ENCODE measurements at regions not wholly inside any gene's neighbourhood (a gene's known extent, or its start where the extent isn't known, plus 50 kb on each side); places are given as distances from the start of the nearest gene placed in this dataset.

DNA sequence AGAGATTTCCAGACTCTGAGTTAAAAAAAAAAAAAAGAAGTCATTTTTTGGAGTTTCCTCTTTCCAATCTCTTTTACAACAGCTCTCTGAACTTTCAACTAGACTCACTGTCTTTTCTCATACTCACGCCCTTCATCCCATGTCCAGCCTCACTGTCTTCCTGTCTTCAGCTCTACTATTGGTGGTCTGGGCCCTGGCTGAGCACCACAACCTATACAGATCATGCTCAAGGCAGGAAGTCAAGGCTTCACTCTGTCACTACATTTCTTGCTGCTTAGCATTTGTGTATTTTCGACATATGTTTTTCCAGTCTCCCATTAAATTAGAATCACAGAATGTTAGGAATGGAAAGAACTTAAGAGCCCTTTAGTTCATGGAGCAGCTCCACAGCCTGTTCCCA is 106.4 kb upstream of the PPP2R5A start:
- Histone ChIP-seq H3K36me3 (ENCODE audit: control insufficient read depth, insufficient read depth, low read length) (no peaks in the 10 kb centered on the region), H3K9me3 (ENCODE audit: control insufficient read depth, insufficient read depth, low read length) (no peaks in the 10 kb centered on the region), H3K4me1 (ENCODE audit: control insufficient read depth, insufficient read depth, low read length) (no peaks in the 10 kb centered on the region), H3K27me3 (ENCODE audit: control insufficient read depth, insufficient read depth, low read length) (no peaks in the 10 kb centered on the region), H3K9ac (ENCODE audit: low read depth, low read length) (no peak overlapping the region), H3K4me3 (ENCODE audit: low read depth, low read length) (no peak overlapping the region)

GRCh38 chr1:212179394-212180076 is 105.7 kb upstream of the PPP2R5A start:
- H3K36me3 ChIP-seq (ENCODE audit: control insufficient read depth, insufficient read depth, low read length): no peaks in the 10 kb centered on the region
- no peak overlapping the region for H3K9ac ChIP-seq (ENCODE audit: low read depth, low read length)
- no peak overlapping the region for H3K4me3 ChIP-seq (ENCODE audit: low read depth, low read length)
- H3K4me1 ChIP-seq (ENCODE audit: control insufficient read depth, insufficient read depth, low read length): no peaks in the 10 kb centered on the region
- no peaks in the 10 kb centered on the region for H3K27me3 ChIP-seq (ENCODE audit: control insufficient read depth, insufficient read depth, low read length)
- no peaks in the 10 kb centered on the region for H3K9me3 ChIP-seq (ENCODE audit: control insufficient read depth, insufficient read depth, low read length)

- no peaks in the 10 kb centered on the region for H3K9me3 ChIP-seq (ENCODE audit: control insufficient read depth, insufficient read depth, low read length)
- no peaks in the 10 kb centered on the region for H3K4me1 ChIP-seq (ENCODE audit: control insufficient read depth, insufficient read depth, low read length)
- H3K27me3 ChIP-seq (ENCODE audit: control insufficient read depth, insufficient read depth, low read length): no peaks in the 10 kb centered on the region
- H3K36me3 ChIP-seq (ENCODE audit: control insufficient read depth, insufficient read depth, low read length): no peaks in the 10 kb centered on the region
- H3K9ac ChIP-seq (ENCODE audit: low read depth, low read length): no peak overlapping the region
- no peak overlapping the region for H3K4me3 ChIP-seq (ENCODE audit: low read depth, low read length)
Measured at GRCh38 chr1:212181015-212181882, 104.0 kb upstream of the PPP2R5A start.

GRCh38 chr1:212182171-212182570 is 103.0 kb upstream of the PPP2R5A start:
- H3K9me3 ChIP-seq (ENCODE audit: control insufficient read depth, insufficient read depth, low read length): no peaks in the 10 kb centered on the region
- H3K36me3 ChIP-seq (ENCODE audit: control insufficient read depth, insufficient read depth, low read length): no peaks in the 10 kb centered on the region
- no peak overlapping the region for H3K4me3 ChIP-seq (ENCODE audit: low read depth, low read length)
- H3K9ac ChIP-seq (ENCODE audit: low read depth, low read length): no peak overlapping the region
- H3K27me3 ChIP-seq (ENCODE audit: control insufficient read depth, insufficient read depth, low read length): no peaks in the 10 kb centered on the region
- no peaks in the 10 kb centered on the region for H3K4me1 ChIP-seq (ENCODE audit: control insufficient read depth, insufficient read depth, low read length)

DNA sequence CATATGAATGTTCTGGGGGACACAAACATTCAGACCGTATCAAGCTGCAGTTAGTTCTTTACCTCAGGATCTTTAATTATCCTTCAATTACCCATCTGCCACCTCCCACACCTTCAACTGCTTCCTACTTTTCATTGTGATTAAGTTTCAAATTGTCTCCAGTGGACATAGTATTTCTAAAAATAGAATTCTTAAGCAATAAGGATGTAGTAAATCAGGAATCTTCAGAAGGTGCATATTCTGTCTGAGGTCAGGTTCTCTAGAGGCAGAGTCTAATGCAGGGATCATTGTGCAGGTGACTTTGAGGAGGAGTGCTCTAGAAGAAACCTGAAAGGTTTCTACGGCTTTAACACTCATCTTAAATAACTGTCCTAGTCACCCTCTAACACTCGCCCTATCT is 102.6 kb upstream of the PPP2R5A start:
- Histone ChIP-seq H3K4me1 (ENCODE audit: control insufficient read depth, insufficient read depth, low read length) (no peaks in the 10 kb centered on the region), H3K4me3 (ENCODE audit: low read depth, low read length) (no peak overlapping the region), H3K9me3 (ENCODE audit: control insufficient read depth, insufficient read depth, low read length) (no peaks in the 10 kb centered on the region), H3K36me3 (ENCODE audit: control insufficient read depth, insufficient read depth, low read length) (no peaks in the 10 kb centered on the region), H3K27me3 (ENCODE audit: control insufficient read depth, insufficient read depth, low read length) (no peaks in the 10 kb centered on the region), H3K9ac (ENCODE audit: low read depth, low read length) (no peak overlapping the region)

DNA sequence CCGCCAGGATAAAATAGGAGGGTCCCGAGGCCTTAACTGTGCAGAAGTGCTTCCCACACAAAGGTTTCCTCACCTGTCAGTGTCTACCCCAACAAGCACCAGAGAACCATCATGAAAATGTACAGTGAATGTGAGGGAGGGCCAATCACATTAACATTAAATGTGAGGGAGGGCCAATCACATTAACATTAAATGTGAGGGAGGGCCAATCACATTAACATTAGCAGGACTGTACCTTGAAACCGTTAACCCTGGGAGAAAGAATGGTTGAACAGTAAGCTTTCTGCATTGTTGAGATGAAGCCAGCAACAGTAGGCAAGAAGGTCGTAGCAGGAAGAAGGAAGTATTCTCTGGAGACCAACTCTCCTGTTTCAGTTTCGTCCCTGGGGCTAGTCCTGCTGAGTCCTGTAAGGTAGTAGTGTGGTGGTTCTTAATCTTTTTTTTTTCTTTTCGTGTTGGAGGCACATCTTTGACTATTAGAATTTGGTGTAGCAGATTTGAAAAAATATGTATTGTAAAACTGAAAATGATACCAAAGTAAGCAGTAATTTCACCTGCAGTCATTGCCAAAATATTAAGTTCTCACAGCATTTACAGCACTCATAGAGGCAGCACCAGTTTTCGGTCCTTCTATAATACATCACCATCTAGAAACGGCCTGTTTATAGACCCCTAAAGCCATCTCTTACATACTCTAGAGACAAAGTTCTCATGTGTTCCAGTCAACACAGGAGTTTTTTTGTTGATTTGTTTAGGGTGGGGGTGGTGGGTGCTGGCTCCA is 98.6 kb upstream of the PPP2R5A start:
- Histone ChIP-seq H3K9ac (ENCODE audit: low read depth, low read length) (no peak overlapping the region), H3K9me3 (ENCODE audit: control insufficient read depth, insufficient read depth, low read length) (no peaks in the 10 kb centered on the region), H3K27me3 (ENCODE audit: control insufficient read depth, insufficient read depth, low read length) (no peaks in the 10 kb centered on the region), H3K4me1 (ENCODE audit: control insufficient read depth, insufficient read depth, low read length) (no peaks in the 10 kb centered on the region), H3K4me3 (ENCODE audit: low read depth, low read length) (no peak overlapping the region), H3K36me3 (ENCODE audit: control insufficient read depth, insufficient read depth, low read length) (no peaks in the 10 kb centered on the region)

DNA sequence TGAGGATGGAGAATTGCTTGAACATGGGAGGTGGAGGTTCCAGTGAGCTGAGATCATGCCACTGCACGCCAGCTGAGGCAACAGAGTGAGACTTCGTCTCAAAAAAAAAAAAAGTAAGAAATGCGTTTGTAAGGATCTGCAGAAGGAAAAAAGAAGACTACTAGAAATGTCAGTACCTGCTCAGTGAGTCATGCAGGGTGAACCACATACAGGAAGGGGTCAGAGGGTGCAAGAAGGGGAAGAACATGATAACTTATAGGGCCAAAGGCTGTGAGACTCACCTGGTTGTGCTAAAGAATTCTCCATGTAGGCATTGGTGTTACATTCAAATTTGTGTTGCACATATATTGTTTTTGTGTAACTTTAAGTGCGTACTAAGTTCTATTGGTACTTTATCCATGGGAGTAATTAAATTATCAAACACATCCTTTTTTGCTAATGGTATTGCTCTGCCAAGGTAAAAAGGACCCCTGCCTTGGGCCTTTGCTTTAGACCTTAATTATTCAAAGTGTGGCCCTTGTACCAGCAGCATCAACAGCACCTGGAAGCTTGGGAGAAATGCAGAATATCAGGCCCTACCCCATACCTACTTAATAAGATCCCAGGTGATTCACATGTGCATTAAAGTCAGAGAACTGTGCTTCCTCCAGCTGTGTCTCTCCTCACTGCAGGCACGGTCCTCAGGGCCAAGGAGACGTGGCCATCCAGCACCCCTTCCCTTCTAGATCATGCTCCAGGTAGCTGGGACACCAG is 96.4 kb upstream of the PPP2R5A start:
- no peak overlapping the region for H3K9ac ChIP-seq (ENCODE audit: low read depth, low read length)
- H3K27me3 ChIP-seq (ENCODE audit: control insufficient read depth, insufficient read depth, low read length): no peaks in the 10 kb centered on the region
- no peaks in the 10 kb centered on the region for H3K36me3 ChIP-seq (ENCODE audit: control insufficient read depth, insufficient read depth, low read length)
- no peak overlapping the region for H3K4me3 ChIP-seq (ENCODE audit: low read depth, low read length)
- H3K4me1 ChIP-seq (ENCODE audit: control insufficient read depth, insufficient read depth, low read length): no peaks in the 10 kb centered on the region
- no peaks in the 10 kb centered on the region for H3K9me3 ChIP-seq (ENCODE audit: control insufficient read depth, insufficient read depth, low read length)

DNA sequence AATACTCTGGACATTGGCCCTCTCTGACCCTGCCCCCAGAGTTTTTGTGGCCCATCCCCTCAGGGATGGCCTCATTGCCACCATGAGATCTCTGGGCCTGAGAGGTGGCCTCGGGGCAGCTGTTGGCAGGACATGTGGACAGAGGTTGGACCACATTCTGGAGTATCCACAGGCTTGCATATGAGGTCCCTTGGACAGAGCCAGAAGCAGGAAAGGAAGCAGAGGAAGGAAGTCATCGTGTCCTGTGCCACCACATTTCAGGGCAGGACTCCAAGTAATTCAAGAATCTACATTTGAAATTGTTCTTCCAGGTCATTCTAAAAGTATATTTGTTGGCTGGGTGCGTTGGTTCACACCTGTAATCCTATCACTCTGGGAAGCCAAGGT is 95.9 kb upstream of the PPP2R5A start:
- Histone ChIP-seq H3K4me3 (ENCODE audit: low read depth, low read length) (no peak overlapping the region), H3K9me3 (ENCODE audit: control insufficient read depth, insufficient read depth, low read length) (no peaks in the 10 kb centered on the region), H3K9ac (ENCODE audit: low read depth, low read length) (no peak overlapping the region), H3K4me1 (ENCODE audit: control insufficient read depth, insufficient read depth, low read length) (no peaks in the 10 kb centered on the region), H3K36me3 (ENCODE audit: control insufficient read depth, insufficient read depth, low read length) (no peaks in the 10 kb centered on the region), H3K27me3 (ENCODE audit: control insufficient read depth, insufficient read depth, low read length) (no peaks in the 10 kb centered on the region)

- Histone ChIP-seq H3K4me1 (ENCODE audit: control insufficient read depth, insufficient read depth, low read length) (no peaks in the 10 kb centered on the region), H3K4me3 (ENCODE audit: low read depth, low read length) (no peak overlapping the region), H3K9me3 (ENCODE audit: control insufficient read depth, insufficient read depth, low read length) (no peaks in the 10 kb centered on the region), H3K36me3 (ENCODE audit: control insufficient read depth, insufficient read depth, low read length) (no peaks in the 10 kb centered on the region), H3K27me3 (ENCODE audit: control insufficient read depth, insufficient read depth, low read length) (no peaks in the 10 kb centered on the region), H3K9ac (ENCODE audit: low read depth, low read length) (no peak overlapping the region)
Measured at GRCh38 chr1:212190169-212190568, 95.0 kb upstream of the PPP2R5A start.

DNA sequence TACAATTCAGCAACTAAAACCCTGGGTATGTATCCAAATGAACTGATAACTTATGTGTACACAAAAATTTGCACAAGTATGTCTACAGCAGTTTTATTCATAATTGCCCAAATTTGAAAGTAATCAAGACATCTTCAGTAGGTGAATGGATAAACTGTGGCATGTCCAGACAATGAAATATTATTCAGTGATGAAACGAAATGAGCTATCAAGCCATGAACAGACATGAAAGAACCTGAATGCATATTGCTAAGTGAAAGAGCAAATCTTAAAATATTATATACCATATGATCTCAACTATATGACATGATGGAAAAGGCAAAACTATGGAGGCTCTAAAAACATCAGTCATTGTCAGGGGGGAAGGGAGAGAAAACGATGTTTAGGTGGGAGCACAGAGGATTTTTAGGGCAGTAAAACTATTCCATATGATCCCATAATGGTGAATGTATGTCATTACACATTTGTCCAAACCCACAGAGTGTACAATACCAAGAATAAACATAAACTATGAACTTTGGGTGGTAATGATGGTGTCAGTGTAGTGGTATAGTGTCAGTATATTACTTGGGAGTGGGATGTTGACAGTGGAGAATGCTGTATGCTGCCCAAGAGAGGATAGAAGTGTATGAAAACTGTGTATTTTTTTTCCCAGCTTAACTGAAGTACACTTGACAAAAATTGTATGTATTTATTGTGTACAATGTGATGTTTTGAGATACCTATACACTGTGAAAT is 92.8 kb upstream of the PPP2R5A start:
- Histone ChIP-seq H3K27me3 (ENCODE audit: control insufficient read depth, insufficient read depth, low read length) (no peaks in the 10 kb centered on the region), H3K9me3 (ENCODE audit: control insufficient read depth, insufficient read depth, low read length) (no peaks in the 10 kb centered on the region), H3K4me3 (ENCODE audit: low read depth, low read length) (no peak overlapping the region), H3K36me3 (ENCODE audit: control insufficient read depth, insufficient read depth, low read length) (no peaks in the 10 kb centered on the region), H3K9ac (ENCODE audit: low read depth, low read length) (no peak overlapping the region), H3K4me1 (ENCODE audit: control insufficient read depth, insufficient read depth, low read length) (no peaks in the 10 kb centered on the region)

DNA sequence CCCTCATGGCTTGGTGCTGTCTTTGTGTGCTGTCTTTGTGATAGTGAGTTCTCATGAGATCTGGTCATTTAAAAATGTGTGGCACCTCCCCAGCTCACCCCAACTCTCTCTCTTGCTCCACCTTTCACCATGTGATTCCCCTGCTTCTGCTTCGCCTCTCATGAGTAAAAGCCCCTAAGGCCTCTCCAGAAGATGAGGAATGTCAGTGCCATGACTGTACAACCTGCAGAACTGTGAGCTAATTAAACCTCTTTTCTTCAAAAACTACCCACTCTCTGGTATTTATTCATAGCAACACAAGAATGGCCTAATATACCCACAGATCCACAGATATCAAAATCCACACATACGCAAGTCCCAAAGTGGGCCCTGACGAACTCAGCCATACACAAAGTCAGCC is 88.9 kb upstream of the PPP2R5A start:
- Histone ChIP-seq H3K36me3 (ENCODE audit: control insufficient read depth, insufficient read depth, low read length) (no peaks in the 10 kb centered on the region), H3K9me3 (ENCODE audit: control insufficient read depth, insufficient read depth, low read length) (no peaks in the 10 kb centered on the region), H3K9ac (ENCODE audit: low read depth, low read length) (no peak overlapping the region), H3K4me1 (ENCODE audit: control insufficient read depth, insufficient read depth, low read length) (no peaks in the 10 kb centered on the region), H3K4me3 (ENCODE audit: low read depth, low read length) (no peak overlapping the region), H3K27me3 (ENCODE audit: control insufficient read depth, insufficient read depth, low read length) (no peaks in the 10 kb centered on the region)
